Nephron (organoid): ENCODE measurements at regions not wholly inside any gene's neighbourhood (a gene's known extent, or its start where the extent isn't known, plus 50 kb on each side); places are given as distances from the start of the nearest gene placed in this dataset.

Experiments used
- H3K27ac Mint-ChIP-seq, 3 experiments: 2 replicates each; pipeline ENCODE4 v1.8.0; 2020; ENCODE audit warnings: mixed read lengths in 3 of 3, mild to moderate bottlenecking in 2 of 3, moderate library complexity in 1 of 3
- H3K27me3 Mint-ChIP-seq: 2 replicates; pipeline ENCODE4 v1.8.0; 2021; ENCODE audit warnings: low read depth, mild to moderate bottlenecking, moderate library complexity, mixed read lengths
- H3K36me3 Mint-ChIP-seq: 2 replicates; pipeline ENCODE4 v1.8.0; 2020; ENCODE audit warnings: low read depth, mixed read lengths
- H3K4me1 Mint-ChIP-seq: 2 replicates; pipeline ENCODE4 v1.8.0; 2020; ENCODE audit warnings: mixed read lengths
- H3K4me3 Mint-ChIP-seq, 3 experiments: 2 replicates each; pipeline ENCODE4 v1.8.0; 2020; ENCODE audit warnings: mild to moderate bottlenecking in 3 of 3, mixed read lengths in 3 of 3, moderate library complexity in 2 of 3
- H3K9me3 Mint-ChIP-seq: 2 replicates; pipeline ENCODE4 v1.8.0; 2020; ENCODE audit warnings: mixed read lengths
- TF ChIP-seq, protein P1 (sequence below), 3 experiments: fragments of 200-600 bp; sonication (generic); IDR thresholded peaks; one replicate each; pipeline ENCODE4 v1.5.0; 2021; ENCODE audit warnings: antibody characterized with exemption in 3 of 3; ENCODE audit not compliant: unreplicated experiment in 3 of 3

GRCh38 chr2:18903750-18904149 lies 314.4 kb upstream of the NT5C1B start:
- peaks cover 9% of the 10 kb centered on the region for H3K36me3 Mint-ChIP-seq

DNA sequence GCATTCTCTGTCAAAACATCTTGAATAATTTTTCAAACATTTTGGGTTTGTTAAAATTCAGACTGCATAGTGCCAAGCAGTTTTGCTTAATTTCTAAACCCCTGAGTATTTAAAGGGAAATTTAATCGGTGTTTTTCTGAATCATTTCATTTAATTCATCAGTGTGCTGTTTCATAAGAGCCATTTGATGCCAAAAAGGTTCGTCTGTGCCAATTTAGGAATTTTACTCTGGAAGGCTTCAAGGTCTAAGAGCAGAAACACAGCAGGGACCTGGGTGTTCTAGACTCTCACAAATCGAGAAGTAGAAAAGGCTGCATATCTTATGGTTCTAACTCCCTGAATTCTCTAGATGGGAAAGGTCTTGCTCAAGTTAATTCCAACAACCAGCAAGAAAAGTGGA lies 311.9 kb upstream of the NT5C1B start:
- H3K4me3 Mint-ChIP-seq: no peak overlapping the region
- no peaks in the 10 kb centered on the region for H3K9me3 Mint-ChIP-seq
- H3K27ac Mint-ChIP-seq: peak overlapping the region in 1 of 3 experiments; percentile 64
- H3K4me1 Mint-ChIP-seq: peaks cover 20% of the 10 kb centered on the region
- peaks cover 6% of the 10 kb centered on the region for H3K36me3 Mint-ChIP-seq
- peaks cover 3% of the 10 kb centered on the region for H3K27me3 Mint-ChIP-seq
- TF ChIP-seq, protein P1, sequence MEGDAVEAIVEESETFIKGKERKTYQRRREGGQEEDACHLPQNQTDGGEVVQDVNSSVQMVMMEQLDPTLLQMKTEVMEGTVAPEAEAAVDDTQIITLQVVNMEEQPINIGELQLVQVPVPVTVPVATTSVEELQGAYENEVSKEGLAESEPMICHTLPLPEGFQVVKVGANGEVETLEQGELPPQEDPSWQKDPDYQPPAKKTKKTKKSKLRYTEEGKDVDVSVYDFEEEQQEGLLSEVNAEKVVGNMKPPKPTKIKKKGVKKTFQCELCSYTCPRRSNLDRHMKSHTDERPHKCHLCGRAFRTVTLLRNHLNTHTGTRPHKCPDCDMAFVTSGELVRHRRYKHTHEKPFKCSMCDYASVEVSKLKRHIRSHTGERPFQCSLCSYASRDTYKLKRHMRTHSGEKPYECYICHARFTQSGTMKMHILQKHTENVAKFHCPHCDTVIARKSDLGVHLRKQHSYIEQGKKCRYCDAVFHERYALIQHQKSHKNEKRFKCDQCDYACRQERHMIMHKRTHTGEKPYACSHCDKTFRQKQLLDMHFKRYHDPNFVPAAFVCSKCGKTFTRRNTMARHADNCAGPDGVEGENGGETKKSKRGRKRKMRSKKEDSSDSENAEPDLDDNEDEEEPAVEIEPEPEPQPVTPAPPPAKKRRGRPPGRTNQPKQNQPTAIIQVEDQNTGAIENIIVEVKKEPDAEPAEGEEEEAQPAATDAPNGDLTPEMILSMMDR (IDR thresholded peaks at IDR 0.05; ENCODE audit: unreplicated experiment in 3 of 3): no peak

More at GRCh38 chr2:18903750-18904149, 314.4 kb upstream of the NT5C1B start:
- Mint-ChIP-seq H3K4me1 (peaks cover 10% of the 10 kb centered on the region), H3K9me3 (peaks cover 3% of the 10 kb centered on the region), H3K4me3 (no peak overlapping the region), H3K27ac (no peak overlapping the region), H3K27me3 (no peaks in the 10 kb centered on the region)
- TF ChIP-seq, protein P1 (IDR thresholded peaks at IDR 0.05; ENCODE audit: unreplicated experiment in 3 of 3): no peak

GRCh38 chr2:18900691-18901141 lies 311.3 kb upstream of the NT5C1B start:
- Mint-ChIP-seq H3K36me3 (peaks cover 3% of the 10 kb centered on the region), H3K9me3 (no peaks in the 10 kb centered on the region), H3K4me1 (peaks cover 26% of the 10 kb centered on the region), H3K27me3 (peaks cover 3% of the 10 kb centered on the region), H3K27ac (peak overlapping the region in 1 of 3 experiments; percentile 64), H3K4me3 (no peak overlapping the region)
- TF ChIP-seq, protein P1 (IDR thresholded peaks at IDR 0.05; ENCODE audit: unreplicated experiment in 3 of 3): no peak

DNA sequence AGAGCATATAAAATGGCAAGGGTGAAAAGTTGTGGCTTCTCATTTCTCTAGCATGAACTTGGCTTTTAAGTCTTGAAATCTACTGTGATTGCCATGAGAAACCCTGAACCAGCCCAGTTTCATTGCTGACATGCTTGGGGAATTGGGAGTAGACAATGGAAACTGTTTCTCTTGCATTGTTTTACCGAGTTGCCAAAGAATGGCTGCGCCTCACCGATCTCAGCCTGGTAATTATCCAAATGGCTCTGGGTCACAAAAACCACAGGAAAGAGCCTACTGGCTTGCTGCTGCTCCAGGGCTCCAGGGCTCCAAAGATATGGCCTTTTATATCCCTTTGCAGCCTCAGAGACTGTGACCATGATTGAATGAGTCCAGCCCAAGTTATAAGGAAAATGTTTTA lies 310.4 kb upstream of the NT5C1B start:
- Mint-ChIP-seq H3K36me3 (no peaks in the 10 kb centered on the region), H3K4me1 (peaks cover 28% of the 10 kb centered on the region), H3K9me3 (no peaks in the 10 kb centered on the region), H3K4me3 (no peak overlapping the region), H3K27me3 (peaks cover 3% of the 10 kb centered on the region), H3K27ac (no peak overlapping the region)
- TF ChIP-seq, protein P1 (IDR thresholded peaks at IDR 0.05; ENCODE audit: unreplicated experiment in 3 of 3): no peak

DNA sequence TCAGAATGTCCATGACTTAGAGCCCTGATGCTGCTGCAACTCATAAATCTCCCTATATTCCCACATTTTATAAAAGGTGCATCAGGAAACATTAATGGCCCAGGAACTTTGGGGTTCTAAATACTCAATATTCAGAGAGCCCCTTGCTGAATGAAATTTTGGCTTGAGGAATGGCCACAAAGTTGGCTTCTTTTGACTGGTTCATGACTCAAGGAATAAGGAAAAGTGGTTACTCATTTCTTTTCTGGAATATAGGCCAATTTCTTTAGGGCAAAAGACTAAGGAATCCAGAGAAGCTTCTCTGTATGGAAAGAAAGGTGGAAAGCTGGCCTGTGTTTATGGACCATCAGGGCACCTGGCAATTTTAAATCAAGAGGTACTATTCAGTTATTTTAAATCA lies 308.9 kb upstream of the NT5C1B start:
- Mint-ChIP-seq H3K4me1 (peaks cover 28% of the 10 kb centered on the region), H3K27ac (no peak overlapping the region), H3K9me3 (no peaks in the 10 kb centered on the region), H3K27me3 (peaks cover 3% of the 10 kb centered on the region), H3K36me3 (no peaks in the 10 kb centered on the region), H3K4me3 (no peak overlapping the region)
- TF ChIP-seq, protein P1 (IDR thresholded peaks at IDR 0.05; ENCODE audit: unreplicated experiment in 3 of 3): no peak

DNA sequence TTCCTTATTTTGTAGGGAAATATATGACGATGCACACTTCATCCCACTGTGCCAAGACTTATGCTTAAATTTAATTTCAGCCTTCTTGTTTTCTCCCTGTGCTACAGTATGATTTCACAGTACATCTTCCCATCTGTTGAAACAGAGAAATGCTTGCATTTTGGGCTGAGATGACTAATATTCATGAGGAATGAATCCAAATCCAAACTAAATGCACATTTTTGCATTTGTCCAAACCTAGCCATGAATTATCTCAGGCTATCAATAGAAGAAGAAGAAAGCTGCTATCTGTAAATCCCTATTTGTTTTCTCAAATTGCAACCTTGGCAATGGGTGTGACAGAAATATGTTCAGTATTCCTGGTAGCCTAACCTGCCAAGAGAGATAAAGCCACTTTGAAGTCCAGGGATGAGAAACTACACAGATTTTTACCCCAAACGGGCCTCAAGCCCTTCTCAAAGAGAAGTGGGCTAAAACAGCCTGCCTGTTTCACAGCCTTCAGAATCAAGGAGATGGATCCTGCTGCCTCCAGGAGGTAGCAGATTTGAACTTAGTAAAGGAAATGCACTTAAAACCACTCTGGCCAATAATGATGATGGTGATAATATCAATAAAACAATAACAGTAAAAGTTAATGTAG lies 306.9 kb upstream of the NT5C1B start:
- Mint-ChIP-seq H3K27ac (peak overlapping the region; percentile 48 to 96 (median 91)), H3K9me3 (no peaks in the 10 kb centered on the region), H3K4me3 (peak overlapping the region in 1 of 3 experiments; percentile 10), H3K4me1 (peaks cover 38% of the 10 kb centered on the region), H3K36me3 (no peaks in the 10 kb centered on the region), H3K27me3 (peaks cover 3% of the 10 kb centered on the region)
- TF ChIP-seq, protein P1 (IDR thresholded peaks at IDR 0.05; ENCODE audit: unreplicated experiment in 3 of 3): no peak
